K562 (cell line): ENCODE measurements at regions not wholly inside any gene's neighbourhood (a gene's known extent, or its start where the extent isn't known, plus 50 kb on each side); places are given as distances from the start of the nearest gene placed in this dataset.

Experiments used
- ATAC-seq: fragments of 200-7000 bp; cut with Tn5 transposase; 3 replicates; pipeline ENCODE4 v1.9.1; 2020; ENCODE audit warnings: moderate library complexity
- BruUV-seq: library from RNA; stranded (reverse); fragments of 400-500 nt; replicated peaks from 2 replicates; lab custom pipeline; 2021; lab: Mats Ljungman, UMichigan
- CTCF ChIA-PET: fragments of 300-600 bp; formaldehyde crosslinking; extraction: SDS; loops from one replicate; lab custom pipeline; 2021; ENCODE audit warnings: low intra/inter-chr PET ratio; lab: Yijun Ruan, JAX
- POLR2A ChIA-PET: fragments of 300-600, 350-650 bp; sonication (Branson Sonifier 250); formaldehyde crosslinking; extraction: SDS; loops from one replicate; lab custom pipeline; 2021; ENCODE audit warnings: antibody characterized with exemption, inconsistent platforms; lab: Yijun Ruan, JAX
- DNase-seq, 4 experiments: peaks; one replicate each; pipeline versions ENCODE4 v3.0.0 to v3.0.0-alpha.2; 2011 to 2018; ENCODE audit warnings: low spot score in 3 of 4, mixed read lengths in 3 of 4; ENCODE audit errors: extremely low read depth in 1 of 4
- FAIRE-seq: peaks from 2 replicates; lab custom pipeline; 2011; peaks lifted over from hg19 to GRCh38; lab: Jason Lieb, UNC
- H2AFZ ChIP-seq: 2 replicates; pipeline ENCODE4 v1.6.0; 2011; ENCODE audit warnings: low read depth, low read length, control low read depth, inconsistent platforms
- H3K27ac ChIP-seq: fragments of 200-600 bp; 3 replicates; pipeline ENCODE4 v1.8.0; 2011; ENCODE audit warnings: low read depth, mild to moderate bottlenecking, control low read depth, inconsistent platforms, low read length, moderate library complexity, mixed read lengths; ENCODE audit errors: extremely low read depth
- H3K27me3 ChIP-seq, 2 experiments: fragments of 300-600 bp in 1 of 2; 2 replicates in 1 of 2; 3 replicates in 1 of 2; pipeline versions ENCODE4 v1.6.0 to v1.8.0; 2011; ENCODE audit warnings: inconsistent platforms in 2 of 2, low read length in 2 of 2, mild to moderate bottlenecking in 1 of 2, mixed read lengths in 1 of 2, moderate library complexity in 1 of 2; ENCODE audit not compliant: control insufficient read depth in 2 of 2, insufficient read depth in 2 of 2
- H3K36me3 ChIP-seq: fragments of 300-600 bp; 3 replicates; pipeline ENCODE4 v1.8.0; 2011; ENCODE audit warnings: mild to moderate bottlenecking, low read length, inconsistent platforms; ENCODE audit not compliant: control insufficient read depth, insufficient read depth
- H3K4me1 ChIP-seq, 2 experiments: fragments of 200-600 bp in 1 of 2; replicated peaks in 1 of 2; 2 replicates in 1 of 2; 3 replicates in 1 of 2; pipeline versions ENCODE4 v1.5.1 to v1.8.0; 2011; ENCODE audit warnings: inconsistent platforms in 2 of 2, low read length in 2 of 2, mild to moderate bottlenecking in 1 of 2, mixed read lengths in 1 of 2, moderate library complexity in 1 of 2; ENCODE audit not compliant: control insufficient read depth in 2 of 2, insufficient read depth in 2 of 2
- H3K4me2 ChIP-seq: 2 replicates; pipeline ENCODE4 v1.6.1; 2011; ENCODE audit warnings: low read length, control low read depth, inconsistent platforms, mixed read lengths; ENCODE audit not compliant: insufficient read depth
- H3K4me3 ChIP-seq: fragments of 200-600 bp; sonication (generic), shearing (Covaris generic); 2 replicates; pipeline ENCODE4 v1.5.1; 2016; ENCODE audit warnings: control low read depth, inconsistent platforms
- H3K79me2 ChIP-seq: fragments of 200-600 bp; 3 replicates; pipeline ENCODE4 v1.8.0; 2011; ENCODE audit warnings: low read length, inconsistent platforms; ENCODE audit not compliant: control insufficient read depth, insufficient read depth
- H3K9ac ChIP-seq, 2 experiments: 2 replicates each; pipeline versions ENCODE4 v1.6.0 to v1.6.1; 2011; ENCODE audit warnings: low read depth in 2 of 2, low read length in 2 of 2, control low read depth in 1 of 2, inconsistent platforms in 1 of 2, mild to moderate bottlenecking in 1 of 2, mixed read lengths in 1 of 2; ENCODE audit not compliant: insufficient read depth in 1 of 2
- H3K9me1 ChIP-seq: one replicate; pipeline ENCODE4 v1.6.0; 2011; ENCODE audit warnings: inconsistent platforms, mild to moderate bottlenecking, low read length, moderate library complexity; ENCODE audit not compliant: control insufficient read depth, insufficient read depth
- H3K9me3 ChIP-seq: replicated peaks from 2 replicates; pipeline ENCODE4 v1.5.1; 2011; ENCODE audit warnings: low read depth, low read length, inconsistent platforms; ENCODE audit not compliant: control insufficient read depth, insufficient read depth
- H4K20me1 ChIP-seq: replicated peaks from 2 replicates; pipeline ENCODE4 v1.6.1; 2011; ENCODE audit warnings: low read length, inconsistent platforms, mixed read lengths; ENCODE audit not compliant: control insufficient read depth, insufficient read depth
- C11orf30 ChIP-seq: fragments of 450-650 bp; IDR thresholded peaks from 2 replicates; pipeline ENCODE4 v1.6.1; 2016; ENCODE audit warnings: low read depth, mild to moderate bottlenecking
- COPS2 ChIP-seq: fragments of 450-650 bp; conservative IDR thresholded peaks from 2 replicates; pipeline ENCODE4 v1.6.1; 2016; ENCODE audit warnings: mild to moderate bottlenecking, moderate library complexity
- CREB1 ChIP-seq, 2 experiments: sonication (generic) in 1 of 2; formaldehyde crosslinking in 1 of 2; IDR thresholded peaks; 2 replicates each; pipeline versions ENCODE4 v1.6.1 to v1.8.0; 2012 to 2022; ENCODE audit warnings: inconsistent platforms in 1 of 2, mild to moderate bottlenecking in 1 of 2, missing genetic modification reagents in 1 of 2, moderate library complexity in 1 of 2
- ETV5 ChIP-seq: sonication (generic); formaldehyde crosslinking; IDR thresholded peaks from 2 replicates; pipeline ENCODE4 v1.4.0; 2020; ENCODE audit warnings: low read depth, mild to moderate bottlenecking, missing genetic modification reagents
- FOXA1 ChIP-seq: fragments of 450-650 bp; IDR thresholded peaks from 2 replicates; pipeline ENCODE4 v1.6.1; 2016; ENCODE audit warnings: mild to moderate bottlenecking, borderline replicate concordance
- HCFC1 ChIP-seq: IDR thresholded peaks from 2 replicates; pipeline ENCODE4 v1.6.1; 2012; ENCODE audit warnings: low read depth, low read length, improper control_type of control experiment
- MAFK ChIP-seq: IDR thresholded peaks from 2 replicates; pipeline ENCODE4 v1.6.1; 2011; ENCODE audit warnings: low read length, improper control_type of control experiment
- POLR3G ChIP-seq: IDR thresholded peaks from 2 replicates; pipeline ENCODE4 v1.6.1; 2011; ENCODE audit not compliant: insufficient read length, insufficient replicate concordance; ENCODE audit errors: extremely low read depth
- PURB ChIP-seq: sonication (generic); formaldehyde crosslinking; IDR thresholded peaks from 2 replicates; pipeline ENCODE4 v1.9.0; 2021; ENCODE audit warnings: low read depth, mild to moderate bottlenecking, missing genetic modification reagents
- SRSF9 ChIP-seq: fragments of 200-400 bp; formaldehyde crosslinking; IDR thresholded peaks from 2 replicates; pipeline ENCODE4 v1.6.1; 2017; ENCODE audit warnings: low read depth, low read length, borderline replicate concordance
- ZNF644 ChIP-seq: fragments of 200-800 bp; sonication (Bioruptor generic); IDR thresholded peaks from 2 replicates; pipeline ENCODE4 v1.6.1; 2016; ENCODE audit warnings: low read depth, missing genetic modification characterization, missing compliant biosample characterization
- ZNF778 ChIP-seq: fragments of 450-650 bp; formaldehyde crosslinking; IDR thresholded peaks from 2 replicates; pipeline ENCODE4 v1.4.0; 2020; ENCODE audit warnings: mild to moderate bottlenecking, moderate library complexity
- WGBS: fragments of 100-300 bp; shearing (Covaris generic); methylation state at CpG from one replicate; pipeline ENCODE4 v1.1.6; 2016; ENCODE audit warnings: low coverage, mixed read lengths; ENCODE audit not compliant: insufficient coverage; ENCODE audit errors: missing lambda C conversion rate; 5-methylcytosine and 5-hydroxymethylcytosine counted together
- in situ Hi-C: fragments of 300-500 bp; cut with MboI; formaldehyde crosslinking; loops from 4 replicates; pipeline ENCODE4 v1.15.0; 2018; ENCODE audit warnings: inconsistent platforms, mixed read lengths
- intact Hi-C: fragments of 100-400 bp; cut with micrococcal nuclease; formaldehyde crosslinking; loops from 2 replicates; pipeline ENCODE4 v1.14.2; 2022
- TF ChIP-seq, protein P1 (sequence below): sonication (generic); formaldehyde crosslinking; IDR thresholded peaks from 2 replicates; pipeline ENCODE4 v1.8.0; 2022; ENCODE audit warnings: mild to moderate bottlenecking, low read depth, missing genetic modification reagents
- TF ChIP-seq, protein P2 (sequence below): fragments of 250-450 bp; sonication (Bioruptor Pico); IDR thresholded peaks from 2 replicates; pipeline ENCODE4 v1.8.0; 2022; ENCODE audit warnings: moderate library complexity, mild to moderate bottlenecking, inconsistent platforms
- TF ChIP-seq, protein P3 (sequence below): fragments of 250-450 bp; sonication (Bioruptor Pico); IDR thresholded peaks from 2 replicates; pipeline ENCODE4 v1.4.0; 2020

DNA sequence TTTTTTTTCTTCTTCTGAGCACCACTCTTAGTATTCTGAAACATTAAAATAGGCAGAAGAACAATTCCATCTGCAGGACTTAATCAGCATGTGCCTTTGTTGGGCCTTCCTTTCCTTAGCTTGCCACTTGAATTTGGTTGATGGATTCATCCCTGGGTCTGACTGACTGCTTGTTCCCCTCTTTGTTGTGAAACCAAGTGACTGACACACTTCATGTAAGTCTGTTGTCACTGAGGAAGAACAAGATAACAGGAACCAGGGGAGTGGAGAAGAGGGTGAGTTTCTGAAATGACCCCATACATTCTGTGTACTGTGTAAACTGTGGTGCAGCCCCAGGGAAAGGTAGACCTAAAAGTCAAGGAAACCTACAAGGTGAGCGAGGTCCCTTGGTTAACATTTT is 188.7 kb upstream of the TBC1D5 start:
- Histone ChIP-seq H4K20me1 (no peaks in the 10 kb centered on the region; the same call in 1 of the 2 replicates), H3K9me1 (no peaks in the 10 kb centered on the region), H3K4me3 (no peak overlapping the region), H3K4me1 (no peaks in the 10 kb centered on the region), H2AFZ (no peak overlapping the region), H3K79me2 (no peaks in the 10 kb centered on the region), H3K4me2 (no peak overlapping the region), H3K9me3 (no peaks in the 10 kb centered on the region), H3K27me3 (no peaks in the 10 kb centered on the region), H3K9ac (no peak overlapping the region), H3K27ac (no peak overlapping the region), H3K36me3 (no peaks in the 10 kb centered on the region)
- ATAC-seq = no peak
- ChIA-PET CTCF (no interaction called here), POLR2A (interaction anchor here (0.6 to 1.1 kb wide), 2 partner anchors 16 to 735 kb away, joined by 3 read pairs; no protein-coding TSS in a partner anchor)
- 0% methylated on average over 1 of the region's 1 CpG for WGBS
- no peak for DNase-seq
- FAIRE-seq = no peak
- intact Hi-C loops (no loop called here), in situ Hi-C loops (no loop called here)
- no TSS peak for BruUV-seq
- no peak for TF ChIP-seq MAFK
- no peak for TF ChIP-seq ZNF778 (CRISPR knock-in tag)
- no peak for TF ChIP-seq ZNF644 (tag)
- TF ChIP-seq ETV5 (CRISPR knock-in tag) = no peak
- TF ChIP-seq, protein P1, sequence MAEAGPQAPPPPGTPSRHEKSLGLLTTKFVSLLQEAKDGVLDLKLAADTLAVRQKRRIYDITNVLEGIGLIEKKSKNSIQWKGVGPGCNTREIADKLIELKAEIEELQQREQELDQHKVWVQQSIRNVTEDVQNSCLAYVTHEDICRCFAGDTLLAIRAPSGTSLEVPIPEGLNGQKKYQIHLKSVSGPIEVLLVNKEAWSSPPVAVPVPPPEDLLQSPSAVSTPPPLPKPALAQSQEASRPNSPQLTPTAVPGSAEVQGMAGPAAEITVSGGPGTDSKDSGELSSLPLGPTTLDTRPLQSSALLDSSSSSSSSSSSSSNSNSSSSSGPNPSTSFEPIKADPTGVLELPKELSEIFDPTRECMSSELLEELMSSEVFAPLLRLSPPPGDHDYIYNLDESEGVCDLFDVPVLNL = no peak
- TF ChIP-seq SRSF9 = no peak
- no peak for TF ChIP-seq PURB (CRISPR knock-in tag)
- TF ChIP-seq, protein P2, sequence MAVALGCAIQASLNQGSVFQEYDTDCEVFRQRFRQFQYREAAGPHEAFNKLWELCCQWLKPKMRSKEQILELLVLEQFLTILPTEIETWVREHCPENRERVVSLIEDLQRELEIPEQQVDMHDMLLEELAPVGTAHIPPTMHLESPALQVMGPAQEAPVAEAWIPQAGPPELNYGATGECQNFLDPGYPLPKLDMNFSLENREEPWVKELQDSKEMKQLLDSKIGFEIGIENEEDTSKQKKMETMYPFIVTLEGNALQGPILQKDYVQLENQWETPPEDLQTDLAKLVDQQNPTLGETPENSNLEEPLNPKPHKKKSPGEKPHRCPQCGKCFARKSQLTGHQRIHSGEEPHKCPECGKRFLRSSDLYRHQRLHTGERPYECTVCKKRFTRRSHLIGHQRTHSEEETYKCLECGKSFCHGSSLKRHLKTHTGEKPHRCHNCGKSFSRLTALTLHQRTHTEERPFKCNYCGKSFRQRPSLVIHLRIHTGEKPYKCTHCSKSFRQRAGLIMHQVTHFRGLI (CRISPR knock-in tag) = no peak
- no peak for TF ChIP-seq COPS2
- TF ChIP-seq FOXA1 = no peak
- TF ChIP-seq HCFC1 = no peak
- no peak for TF ChIP-seq CREB1 (IDR thresholded peaks at IDR 0.05)
- no peak for TF ChIP-seq CREB1 (CRISPR knock-in tag; IDR thresholded peaks at IDR 0.05)
- no peak for TF ChIP-seq C11orf30
- TF ChIP-seq POLR3G = no peak
- TF ChIP-seq, protein P3, sequence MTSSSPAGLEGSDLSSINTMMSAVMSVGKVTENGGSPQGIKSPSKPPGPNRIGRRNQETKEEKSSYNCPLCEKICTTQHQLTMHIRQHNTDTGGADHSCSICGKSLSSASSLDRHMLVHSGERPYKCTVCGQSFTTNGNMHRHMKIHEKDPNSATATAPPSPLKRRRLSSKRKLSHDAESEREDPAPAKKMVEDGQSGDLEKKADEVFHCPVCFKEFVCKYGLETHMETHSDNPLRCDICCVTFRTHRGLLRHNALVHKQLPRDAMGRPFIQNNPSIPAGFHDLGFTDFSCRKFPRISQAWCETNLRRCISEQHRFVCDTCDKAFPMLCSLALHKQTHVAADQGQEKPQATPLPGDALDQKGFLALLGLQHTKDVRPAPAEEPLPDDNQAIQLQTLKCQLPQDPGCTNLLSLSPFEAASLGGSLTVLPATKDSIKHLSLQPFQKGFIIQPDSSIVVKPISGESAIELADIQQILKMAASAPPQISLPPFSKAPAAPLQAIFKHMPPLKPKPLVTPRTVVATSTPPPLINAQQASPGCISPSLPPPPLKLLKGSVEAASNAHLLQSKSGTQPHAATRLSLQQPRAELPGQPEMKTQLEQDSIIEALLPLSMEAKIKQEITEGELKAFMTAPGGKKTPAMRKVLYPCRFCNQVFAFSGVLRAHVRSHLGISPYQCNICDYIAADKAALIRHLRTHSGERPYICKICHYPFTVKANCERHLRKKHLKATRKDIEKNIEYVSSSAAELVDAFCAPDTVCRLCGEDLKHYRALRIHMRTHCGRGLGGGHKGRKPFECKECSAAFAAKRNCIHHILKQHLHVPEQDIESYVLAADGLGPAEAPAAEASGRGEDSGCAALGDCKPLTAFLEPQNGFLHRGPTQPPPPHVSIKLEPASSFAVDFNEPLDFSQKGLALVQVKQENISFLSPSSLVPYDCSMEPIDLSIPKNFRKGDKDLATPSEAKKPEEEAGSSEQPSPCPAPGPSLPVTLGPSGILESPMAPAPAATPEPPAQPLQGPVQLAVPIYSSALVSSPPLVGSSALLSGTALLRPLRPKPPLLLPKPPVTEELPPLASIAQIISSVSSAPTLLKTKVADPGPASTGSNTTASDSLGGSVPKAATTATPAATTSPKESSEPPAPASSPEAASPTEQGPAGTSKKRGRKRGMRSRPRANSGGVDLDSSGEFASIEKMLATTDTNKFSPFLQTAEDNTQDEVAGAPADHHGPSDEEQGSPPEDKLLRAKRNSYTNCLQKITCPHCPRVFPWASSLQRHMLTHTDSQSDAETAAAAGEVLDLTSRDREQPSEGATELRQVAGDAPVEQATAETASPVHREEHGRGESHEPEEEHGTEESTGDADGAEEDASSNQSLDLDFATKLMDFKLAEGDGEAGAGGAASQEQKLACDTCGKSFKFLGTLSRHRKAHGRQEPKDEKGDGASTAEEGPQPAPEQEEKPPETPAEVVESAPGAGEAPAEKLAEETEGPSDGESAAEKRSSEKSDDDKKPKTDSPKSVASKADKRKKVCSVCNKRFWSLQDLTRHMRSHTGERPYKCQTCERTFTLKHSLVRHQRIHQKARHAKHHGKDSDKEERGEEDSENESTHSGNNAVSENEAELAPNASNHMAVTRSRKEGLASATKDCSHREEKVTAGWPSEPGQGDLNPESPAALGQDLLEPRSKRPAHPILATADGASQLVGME (CRISPR knock-in tag) = no peak
